ENCODE measurements at regions not wholly inside any gene's neighbourhood (a gene's known extent, or its start where the extent isn't known, plus 50 kb on each side); places are given as distances from the start of the nearest gene placed in this dataset.

DNA sequence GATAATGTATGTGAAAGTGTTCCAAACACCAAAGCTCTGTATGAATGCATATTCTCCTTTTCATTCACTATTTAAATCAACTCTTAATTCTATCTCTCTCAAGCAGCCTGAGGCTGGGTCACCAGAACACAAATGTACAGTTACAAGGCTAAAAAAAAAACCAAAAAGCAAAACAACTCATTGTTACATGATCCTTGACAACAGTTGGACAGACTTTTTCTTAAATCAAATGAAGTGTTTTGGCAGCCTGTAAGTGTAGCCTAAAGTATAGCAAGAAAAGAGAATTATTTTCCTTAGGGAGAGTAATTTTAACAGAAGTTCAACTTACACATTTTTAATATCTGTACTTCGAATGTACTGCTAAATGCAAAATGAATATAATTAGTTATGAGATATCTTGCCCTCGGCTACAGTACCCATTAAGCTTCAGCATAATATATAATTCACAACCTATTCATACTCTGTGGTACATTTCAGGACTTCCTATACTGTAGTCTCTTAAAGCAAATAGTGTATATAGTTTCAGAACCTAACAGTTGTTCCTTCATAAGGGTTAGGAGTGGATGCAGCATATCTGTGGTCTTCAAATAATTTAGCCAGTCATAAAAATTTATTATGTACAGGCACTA, 214.0 kb upstream of the BTG1 start:
- no peak for DNase-seq (ENCODE audit: low read depth)

DNA sequence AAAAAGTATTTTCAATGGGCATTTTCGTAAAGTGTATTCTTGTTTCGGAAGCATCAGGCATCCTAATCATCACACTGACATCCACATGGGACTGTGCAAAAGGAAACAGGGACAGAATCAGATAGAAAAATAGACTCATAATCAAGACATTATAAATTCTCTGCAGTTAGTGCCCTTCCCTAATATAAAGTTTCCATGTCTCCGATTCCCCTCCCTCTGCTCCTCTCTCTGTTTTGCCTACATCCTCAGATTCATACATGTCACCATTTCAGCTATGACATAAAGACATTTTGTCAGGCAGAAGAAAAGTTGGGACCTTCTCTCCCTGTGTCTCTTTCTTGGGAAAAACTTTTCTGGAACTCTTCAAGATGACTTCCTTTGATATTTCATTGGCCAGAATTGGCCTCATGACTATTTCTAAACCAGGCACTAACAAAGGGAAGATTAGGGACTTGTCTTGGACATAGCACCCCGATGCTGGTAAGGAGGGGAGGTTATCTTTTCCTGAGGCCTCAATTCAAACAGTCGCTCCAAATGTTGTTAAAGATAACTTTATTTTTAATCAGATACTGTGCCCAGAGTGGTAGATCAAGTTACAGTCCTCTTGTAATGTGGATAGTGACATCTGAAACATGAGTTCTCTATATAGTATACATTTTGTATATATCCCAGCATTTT, 212.1 kb upstream of the BTG1 start:
- DNase-seq (ENCODE audit: low read depth) = no peak

DNA sequence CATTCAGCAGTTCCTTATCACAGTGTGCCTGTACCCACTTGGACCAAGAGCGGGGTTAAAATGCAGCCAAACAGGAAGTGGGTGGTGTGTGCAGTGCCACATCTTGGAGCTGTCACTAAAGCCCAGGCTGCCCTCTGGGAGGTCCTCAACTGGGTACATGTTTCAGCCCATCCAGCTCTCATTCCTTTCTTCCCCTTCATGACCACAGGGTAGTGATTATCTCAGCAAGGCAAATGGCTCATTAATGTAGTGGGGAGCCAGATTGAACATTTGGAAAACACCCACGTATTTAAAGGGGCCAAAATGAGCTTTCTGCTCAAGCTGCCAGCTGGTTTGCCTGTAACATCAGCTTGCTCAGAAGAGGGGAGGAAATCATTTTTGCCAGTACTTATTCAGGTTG, 210.8 kb upstream of the BTG1 start:
- no peak for DNase-seq (ENCODE audit: low read depth)

DNA sequence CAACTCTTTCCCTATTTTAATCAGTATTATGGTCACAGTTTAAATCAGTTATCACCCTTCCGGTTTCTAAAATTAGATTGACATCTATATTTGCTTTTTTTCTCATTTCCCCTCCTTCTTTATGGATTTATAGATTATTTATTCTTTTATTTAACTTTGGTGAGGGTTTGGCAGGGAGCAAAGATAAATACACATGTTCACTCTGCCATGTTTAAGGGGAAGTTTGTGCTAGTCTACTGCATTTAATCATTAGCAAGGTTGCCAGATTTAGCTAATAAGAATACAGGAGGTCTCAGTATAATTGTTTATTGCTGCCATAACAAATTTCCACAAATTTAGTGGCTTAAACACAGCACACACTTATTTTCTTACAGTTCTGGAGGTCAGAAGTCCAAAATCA, 204.0 kb upstream of the BTG1 start:
- no peak for DNase-seq (ENCODE audit: low read depth)

DNA sequence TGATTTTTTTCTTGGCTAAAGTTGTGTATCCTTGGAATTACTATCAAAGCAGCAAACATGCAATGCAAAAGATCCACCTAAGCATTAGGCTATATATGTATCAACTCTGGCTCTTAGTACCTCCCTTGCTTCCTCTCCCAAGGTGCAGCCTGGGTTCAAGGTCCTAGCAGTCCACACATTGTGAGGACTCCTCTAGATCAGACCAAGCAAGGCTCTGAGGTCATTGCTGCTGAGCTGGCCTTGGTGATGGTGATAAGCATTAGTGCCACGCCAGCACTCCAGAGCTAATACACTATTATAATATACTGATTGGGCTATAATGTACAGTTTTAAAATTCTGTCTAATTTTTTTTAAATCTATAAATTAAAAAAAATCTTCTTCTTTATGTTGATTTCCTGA, 196.9 kb upstream of the BTG1 start:
- DNase-seq (ENCODE audit: low read depth) = no peak

DNA sequence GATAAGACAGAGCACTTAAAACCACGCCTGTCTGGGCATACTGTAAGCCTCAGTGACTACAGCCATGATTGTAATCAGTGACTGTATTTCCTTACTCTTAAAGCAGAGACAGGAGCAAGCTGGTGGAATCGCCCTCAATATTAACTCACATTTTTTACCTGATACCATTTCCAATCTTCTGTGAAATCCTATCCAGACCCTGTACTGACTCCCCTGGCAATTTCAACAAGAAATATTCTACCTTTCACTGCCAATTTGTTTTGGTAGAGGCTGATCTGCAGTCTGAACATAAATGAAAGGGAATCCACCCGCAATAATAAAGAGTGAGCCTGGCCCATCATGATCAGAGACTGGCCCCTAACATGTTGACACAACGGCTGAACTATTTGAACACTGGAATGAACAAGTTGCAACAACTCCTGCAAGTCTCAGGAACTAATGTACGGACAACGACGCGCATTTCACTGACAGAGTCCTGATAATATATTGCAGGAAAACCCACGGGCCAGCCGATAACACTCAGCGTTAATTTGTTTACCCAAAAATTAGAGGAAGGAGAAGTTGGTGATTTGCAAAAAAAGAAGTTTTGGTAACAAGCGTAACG, 195.5 kb upstream of the BTG1 start:
- DNase-seq (ENCODE audit: low read depth) = no peak

DNA sequence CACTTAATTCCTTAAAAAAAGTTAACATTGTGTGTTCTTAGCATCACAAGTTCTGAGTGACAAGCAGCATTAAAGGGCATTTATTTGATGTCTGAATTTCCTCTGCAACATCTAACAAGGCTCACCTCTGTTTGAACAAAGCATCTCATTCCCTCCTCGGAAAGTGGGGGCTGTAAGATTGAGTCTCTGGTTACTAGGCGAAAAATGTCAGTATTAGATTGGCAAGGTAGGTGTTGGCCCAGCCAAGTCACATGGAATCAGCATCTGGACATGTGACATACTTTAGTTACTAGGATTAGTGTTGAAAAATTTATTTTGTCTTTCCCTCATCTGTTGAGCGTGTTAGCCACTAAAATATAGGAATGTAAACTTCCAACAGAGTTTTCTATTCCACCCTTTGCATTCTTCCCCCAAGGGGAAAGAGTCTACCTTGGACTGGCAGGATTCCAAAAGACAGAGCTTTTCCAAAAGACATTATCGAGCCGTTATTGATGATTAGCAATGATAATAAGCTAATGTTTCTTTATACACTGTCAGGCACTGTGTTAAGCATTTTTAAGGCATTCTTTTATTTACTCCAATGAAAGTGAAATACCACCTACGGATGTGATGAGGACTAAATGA, 194.9 kb upstream of the BTG1 start:
- DNase-seq (ENCODE audit: low read depth) = no peak

DNA sequence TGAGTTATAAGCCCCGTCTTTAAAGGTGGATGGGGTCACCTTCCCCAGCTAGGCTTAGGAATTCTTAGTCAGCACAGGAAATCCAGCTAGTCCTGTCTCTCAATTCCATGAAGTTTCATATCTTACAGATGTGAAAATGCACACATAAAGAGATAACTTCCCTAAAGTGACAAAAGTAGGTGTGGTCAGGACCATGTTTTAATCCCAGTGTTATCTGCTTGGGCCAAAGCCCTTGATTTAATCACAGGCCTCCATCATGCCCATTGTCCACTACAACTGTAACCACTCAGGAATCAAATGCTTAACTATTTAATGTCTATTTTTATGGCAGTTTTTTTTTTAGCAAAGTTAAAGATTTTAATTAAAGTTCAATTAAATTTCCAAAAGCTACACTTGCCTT, 194.4 kb upstream of the BTG1 start:
- DNase-seq (ENCODE audit: low read depth) = no peak

DNA sequence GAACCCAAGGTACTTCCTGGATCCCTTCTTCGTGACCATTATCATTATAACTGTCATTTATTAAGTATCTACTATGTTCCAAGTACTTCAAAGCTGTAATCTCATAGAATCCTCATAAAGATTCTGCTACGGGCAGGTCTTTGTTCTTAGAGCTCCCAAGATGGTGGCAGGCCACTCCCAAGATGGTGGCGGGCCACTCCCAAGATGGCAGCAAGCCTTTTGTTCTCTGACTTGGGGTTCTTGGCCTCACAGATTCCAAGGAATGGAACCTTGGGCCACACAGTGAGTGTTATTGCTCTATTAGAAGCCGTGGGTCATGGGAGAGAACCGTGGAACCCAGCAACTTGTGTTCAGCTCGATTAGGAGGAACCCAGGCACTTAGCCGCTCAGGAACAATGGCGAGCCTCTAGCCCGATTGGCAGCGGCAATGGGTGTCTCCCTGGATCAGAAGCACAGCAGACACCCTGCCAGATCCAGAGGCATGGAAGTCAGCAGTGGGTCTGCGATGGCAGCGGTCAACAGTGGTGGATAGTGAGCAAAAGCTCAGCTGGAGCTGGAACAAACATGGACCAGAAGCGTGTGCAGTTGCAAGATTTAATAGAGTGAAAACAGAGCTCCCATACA, 193.7 kb upstream of the BTG1 start:
- DNase-seq (ENCODE audit: low read depth) = no peak

DNA sequence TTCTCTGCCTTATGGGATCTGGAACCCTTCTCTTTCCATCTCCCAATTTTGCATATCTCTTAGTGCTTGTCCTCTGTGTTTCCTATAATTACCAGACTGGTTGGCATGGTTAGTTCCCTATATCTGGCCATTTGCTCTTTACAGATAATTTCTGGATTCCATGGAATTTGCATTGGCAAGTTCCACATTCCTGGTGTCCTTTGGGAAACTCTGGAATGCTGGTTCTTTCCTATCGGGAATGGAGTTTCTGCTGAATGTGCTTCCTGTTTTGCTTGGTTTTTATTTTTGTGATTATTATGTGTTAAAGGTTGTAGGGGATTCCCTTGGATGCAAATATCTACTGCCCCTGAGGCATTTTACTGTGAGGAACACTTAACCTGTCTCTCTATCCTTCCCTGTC, 193.0 kb upstream of the BTG1 start:
- no peak for DNase-seq (ENCODE audit: low read depth)

DNA sequence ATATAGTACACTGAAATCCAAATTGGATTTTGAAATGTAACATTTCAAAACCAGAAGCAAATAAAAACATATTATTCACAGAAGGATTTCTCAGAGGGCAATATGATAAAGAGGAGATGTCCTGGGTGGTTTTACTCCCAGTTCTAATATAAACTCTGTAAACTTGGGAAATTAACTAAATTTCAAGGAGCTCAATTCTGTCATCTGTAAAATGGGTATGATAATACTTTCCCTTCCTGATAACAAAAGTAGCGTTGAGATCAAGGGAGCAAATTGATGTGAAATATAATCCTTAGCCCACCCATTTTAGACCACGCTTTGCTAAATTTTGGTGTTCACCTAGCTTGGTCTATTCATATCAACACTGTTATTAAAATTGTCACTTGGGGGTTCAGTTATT, 192.5 kb upstream of the BTG1 start:
- DNase-seq (ENCODE audit: low read depth) = no peak

DNA sequence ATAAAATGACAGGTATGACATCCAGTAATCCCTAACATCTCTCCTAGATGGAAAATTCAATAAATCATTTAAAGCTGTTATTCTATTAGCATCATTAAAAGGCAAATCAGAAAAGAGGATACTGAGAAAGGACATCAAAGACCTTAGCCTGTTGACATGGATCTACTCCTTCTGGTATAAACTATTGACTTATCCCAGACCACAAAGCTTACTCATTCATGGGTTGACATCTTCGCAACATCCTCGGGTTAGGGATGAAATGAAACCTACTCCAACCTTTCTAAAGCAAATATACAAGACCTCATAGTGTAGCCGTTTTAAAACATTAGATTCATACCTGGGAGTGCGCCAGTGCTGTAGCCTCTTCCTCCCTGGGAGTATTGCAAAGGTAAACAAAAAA, 191.5 kb upstream of the BTG1 start:
- no peak for DNase-seq (ENCODE audit: low read depth)

DNA sequence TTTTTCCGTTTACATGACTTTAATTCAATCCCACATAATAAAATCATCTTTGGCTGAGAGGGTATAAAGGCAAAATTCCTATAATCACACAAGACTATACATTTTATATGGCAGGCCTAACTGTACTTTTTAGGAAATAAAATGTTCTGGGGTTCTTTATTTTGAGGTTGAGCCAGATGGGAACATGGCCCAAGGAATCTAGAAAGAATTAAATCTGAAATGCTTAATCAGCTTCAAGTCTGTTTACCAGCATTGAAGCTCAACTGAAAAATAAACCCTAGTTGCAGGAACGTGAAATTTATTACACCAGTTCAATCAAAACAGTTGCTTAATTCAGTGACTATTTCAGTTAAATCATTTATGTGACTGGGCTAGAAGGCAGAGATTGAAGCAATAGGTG, 191.0 kb upstream of the BTG1 start:
- DNase-seq (ENCODE audit: low read depth) = no peak

DNA sequence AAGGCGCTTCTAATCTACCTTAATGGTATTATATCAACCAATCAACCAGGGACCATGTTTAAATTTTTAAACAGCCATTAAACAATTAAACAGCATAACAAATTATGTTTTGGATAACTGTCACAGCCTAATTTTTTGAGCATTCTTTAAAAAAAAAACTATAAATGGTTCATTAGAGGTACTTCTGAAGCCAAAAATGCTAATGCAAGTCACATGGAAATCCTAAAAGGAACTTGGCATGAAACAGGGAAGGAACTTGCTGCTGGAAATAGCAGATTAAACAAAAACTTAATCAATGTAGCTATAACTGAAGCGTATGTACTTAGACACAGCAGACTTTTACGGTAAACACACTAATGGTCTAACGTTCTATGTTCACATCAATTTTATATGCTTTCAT, 190.2 kb upstream of the BTG1 start:
- DNase-seq (ENCODE audit: low read depth) = no peak

DNA sequence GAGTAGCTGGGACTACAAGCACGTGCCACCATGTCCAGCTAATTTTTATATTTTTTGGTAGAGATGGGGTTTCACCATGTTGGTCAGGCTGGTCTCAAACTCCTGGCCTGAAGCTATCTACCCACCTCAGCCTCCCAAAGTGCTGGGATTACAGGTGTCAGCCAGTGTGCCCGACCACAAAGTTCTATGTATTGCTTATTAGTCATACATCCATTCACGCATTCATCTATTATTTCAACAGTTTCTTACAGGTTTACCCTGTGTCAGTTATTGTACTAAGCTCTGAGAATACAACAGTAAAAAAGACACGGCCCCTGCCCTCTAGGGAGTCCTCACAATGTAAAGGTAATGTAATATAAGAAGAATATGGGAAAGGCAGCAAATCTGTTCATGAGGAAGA, 188.9 kb upstream of the BTG1 start:
- DNase-seq (ENCODE audit: low read depth) = no peak

DNA sequence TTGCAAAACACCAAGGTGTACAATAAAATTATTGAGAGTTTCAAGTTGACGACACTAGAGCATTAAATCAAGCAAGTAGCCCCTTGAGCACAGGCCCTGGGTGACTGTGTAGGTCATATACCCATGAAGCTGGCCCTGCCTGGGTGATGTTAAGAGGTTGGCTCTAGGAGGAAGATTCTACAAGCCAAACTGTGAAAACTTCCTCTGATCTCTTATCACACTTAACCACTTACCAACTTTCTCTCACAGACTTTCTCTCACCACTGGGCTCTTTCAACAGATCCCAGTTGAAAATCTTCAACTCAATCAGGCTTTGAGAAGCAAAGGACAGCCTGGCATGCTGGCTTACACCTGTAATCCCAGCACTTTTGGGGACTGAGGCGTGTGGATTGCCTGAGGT, 186.9 kb upstream of the BTG1 start:
- DNase-seq (ENCODE audit: low read depth) = no peak

DNA sequence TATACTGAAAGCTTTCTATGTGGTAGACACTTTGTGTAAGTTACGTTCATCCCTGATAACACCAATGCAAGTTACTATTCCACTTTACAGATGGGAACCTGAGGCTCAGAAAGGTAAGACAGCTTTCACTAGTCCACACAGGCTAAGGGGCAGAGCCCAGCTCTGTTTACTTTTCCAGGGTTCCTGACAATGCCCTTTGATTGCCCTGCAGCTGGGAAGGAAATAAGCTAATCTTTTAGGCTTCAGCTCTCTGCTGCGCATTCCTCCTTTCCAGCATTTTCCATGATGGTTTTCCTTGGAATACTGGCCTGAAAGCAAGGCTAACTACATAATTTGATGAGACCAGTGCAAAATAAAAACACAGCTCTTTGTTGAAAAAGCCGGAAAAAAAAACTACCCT, 185.7 kb upstream of the BTG1 start:
- DNase-seq (ENCODE audit: low read depth) = no peak

DNA sequence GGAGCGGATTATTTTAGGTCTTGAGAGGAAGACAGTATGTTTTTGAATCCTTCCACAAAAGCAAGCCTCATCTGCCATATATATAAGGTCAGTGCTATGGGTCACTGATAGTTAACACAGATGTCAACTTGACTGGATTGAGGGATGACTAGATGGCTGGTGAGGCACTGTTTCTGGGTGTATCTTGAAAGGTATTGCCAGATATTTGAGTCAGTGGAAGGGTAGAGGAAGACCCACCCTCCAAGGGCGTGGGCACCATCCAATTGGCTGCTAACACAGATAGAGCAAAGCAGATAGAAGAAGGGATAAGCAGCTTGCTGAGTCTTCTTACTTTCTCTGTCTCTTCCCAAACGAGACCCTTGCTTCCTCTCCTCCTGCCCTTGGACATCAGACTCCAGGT, 185.0 kb upstream of the BTG1 start:
- no peak for DNase-seq (ENCODE audit: low read depth)

DNA sequence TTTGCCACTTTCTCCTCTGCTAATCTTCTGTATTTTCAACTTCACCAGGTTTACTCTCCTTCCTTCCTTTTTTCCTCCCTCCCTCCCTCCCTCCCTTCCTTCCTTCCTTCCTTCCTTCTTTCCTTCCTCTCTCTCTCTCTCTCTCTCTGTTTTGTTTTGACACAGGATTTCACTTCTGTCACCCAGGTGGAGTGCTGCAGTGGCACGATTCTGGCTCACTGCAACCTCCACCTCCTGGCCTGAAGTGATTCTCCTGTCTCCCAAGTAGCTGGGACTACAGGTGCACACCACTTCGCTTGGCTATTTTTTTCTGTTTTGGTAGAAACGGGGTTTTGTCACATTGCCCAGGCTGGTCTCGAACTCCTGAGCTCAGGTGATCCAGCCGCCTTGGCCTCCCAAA, 181.2 kb upstream of the BTG1 start:
- no peak for DNase-seq (ENCODE audit: low read depth)

DNA sequence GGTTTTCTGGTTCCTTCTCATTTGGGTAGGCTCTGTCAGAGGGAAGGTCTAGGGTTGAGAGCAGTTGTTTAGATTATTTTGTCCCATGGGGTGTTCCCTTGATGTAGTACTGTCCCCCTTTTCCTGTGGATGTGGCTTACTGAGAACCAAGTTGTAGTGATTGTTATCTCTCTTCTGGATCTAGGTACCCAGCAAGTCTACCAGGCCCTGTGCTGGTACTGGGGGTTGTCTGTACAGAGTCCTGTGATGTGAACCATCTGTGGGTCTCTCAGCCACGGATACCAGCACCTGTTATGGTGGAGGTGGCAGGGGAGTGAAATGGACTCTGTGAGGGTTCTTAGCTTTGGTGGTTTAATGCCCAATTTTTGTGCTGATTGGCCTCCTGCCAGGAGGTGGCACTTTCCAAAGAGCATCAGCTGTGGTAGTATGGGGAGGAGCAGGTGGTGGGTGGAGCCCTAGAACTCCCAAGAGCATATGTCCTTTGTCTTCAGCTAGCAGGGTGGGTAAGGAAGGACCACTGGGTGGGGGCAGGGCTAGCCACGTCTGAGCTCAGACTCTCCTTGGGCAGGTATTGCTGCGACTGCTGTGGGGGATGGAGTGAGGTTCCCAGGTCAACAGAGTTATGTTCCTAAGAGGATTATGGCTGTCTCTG, 179.3 kb upstream of the BTG1 start:
- DNase-seq (ENCODE audit: low read depth) = no peak

DNA sequence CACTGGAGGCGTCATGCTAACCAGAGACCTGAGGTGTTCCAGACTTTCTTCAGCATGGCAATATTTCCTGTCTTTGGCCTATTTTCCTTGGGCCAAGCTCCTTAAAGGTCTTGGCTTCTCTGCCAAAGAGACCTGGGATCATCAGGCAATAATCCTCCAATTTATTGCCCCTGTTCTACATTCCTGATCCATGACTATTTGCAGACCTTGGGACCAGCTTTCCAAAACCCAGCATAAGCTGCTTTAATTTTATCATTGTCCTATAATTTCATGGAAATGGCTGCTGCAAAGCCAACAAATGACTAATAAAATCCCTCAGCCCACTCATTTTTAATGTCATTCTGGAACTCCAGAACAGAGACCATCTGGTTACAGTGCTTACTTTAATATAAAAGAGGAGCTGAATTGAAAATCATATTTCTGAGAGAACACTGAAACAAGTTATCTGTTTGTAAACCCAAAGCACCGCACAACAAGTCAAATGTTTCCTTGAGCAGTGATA, 166.9 kb upstream of the BTG1 start:
- no peak for DNase-seq (ENCODE audit: low read depth)

DNA sequence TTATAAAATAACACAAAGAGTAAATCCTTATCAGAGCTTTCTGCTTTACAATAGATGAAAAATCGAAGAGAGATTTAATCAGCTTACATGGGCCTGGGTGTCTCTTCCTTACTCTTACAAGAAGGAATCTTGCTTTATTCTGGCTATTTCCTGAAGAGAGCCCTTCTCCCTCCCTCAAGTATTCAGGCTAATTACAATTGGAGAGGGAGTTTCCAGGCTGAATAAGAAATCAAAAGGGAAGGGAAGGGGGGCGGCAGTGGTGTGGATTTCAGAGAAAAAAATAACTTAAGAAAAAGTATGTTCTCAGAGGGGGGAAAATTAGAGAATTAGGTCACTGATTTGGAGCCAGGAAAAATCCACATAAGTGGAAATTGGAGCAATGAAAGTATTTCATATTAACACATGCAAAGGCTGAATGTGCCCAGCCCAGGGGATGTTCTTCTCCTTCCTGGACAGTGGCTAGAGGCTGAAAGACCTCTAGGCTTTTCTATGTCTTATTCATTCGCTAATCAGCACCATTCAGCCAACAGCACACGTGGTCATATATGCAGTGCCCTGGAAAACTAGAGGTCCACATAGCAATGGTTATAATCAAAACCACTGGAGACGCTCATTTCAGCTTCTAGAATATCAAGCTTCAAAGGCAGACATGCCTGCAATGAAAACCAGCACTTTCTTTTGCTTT, 158.9 kb upstream of the BTG1 start:
- no peak for DNase-seq (ENCODE audit: low read depth)

Data from non-pigmented ciliary epithelial cell (primary cell).